ENCODE measurements at regions not wholly inside any gene's neighbourhood (a gene's known extent, or its start where the extent isn't known, plus 50 kb on each side); places are given as distances from the start of the nearest gene placed in this dataset.
"Not testable (repeated sequence)": the region's sequence is repeated elsewhere in the genome, so short reads cannot be mapped to it uniquely, and the experiment has no call there.

DNA sequence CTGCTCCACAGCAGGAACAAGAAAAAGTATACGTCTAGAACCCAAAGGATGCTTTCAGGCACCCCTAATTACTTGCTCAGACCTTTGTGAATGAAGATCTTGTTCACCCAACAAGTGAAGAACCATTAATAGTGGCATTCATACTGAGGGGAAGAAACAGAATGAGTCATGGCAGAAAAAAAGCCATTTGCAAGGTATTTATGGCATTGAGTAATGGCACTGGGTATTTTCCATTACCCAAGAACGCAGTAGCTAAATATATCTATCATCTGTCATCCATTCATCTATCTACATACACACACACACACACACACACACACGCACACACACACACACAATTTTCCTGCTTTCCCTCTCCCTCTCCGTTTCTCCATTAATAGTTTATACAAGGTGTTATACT is 56.4 kb upstream of the XIRP2 start:
- no peak overlapping the region for H3K27ac Mint-ChIP-seq
- H3K27me3 Mint-ChIP-seq: no peaks in the 10 kb centered on the region
- H3K4me1 Mint-ChIP-seq (ENCODE audit: low read depth): no peaks in the 10 kb centered on the region
- no peaks in the 10 kb centered on the region for H3K9me3 Mint-ChIP-seq (ENCODE audit: low read depth)
- no peak overlapping the region for H3K4me3 Mint-ChIP-seq
- H3K36me3 Mint-ChIP-seq: no peaks in the 10 kb centered on the region

DNA sequence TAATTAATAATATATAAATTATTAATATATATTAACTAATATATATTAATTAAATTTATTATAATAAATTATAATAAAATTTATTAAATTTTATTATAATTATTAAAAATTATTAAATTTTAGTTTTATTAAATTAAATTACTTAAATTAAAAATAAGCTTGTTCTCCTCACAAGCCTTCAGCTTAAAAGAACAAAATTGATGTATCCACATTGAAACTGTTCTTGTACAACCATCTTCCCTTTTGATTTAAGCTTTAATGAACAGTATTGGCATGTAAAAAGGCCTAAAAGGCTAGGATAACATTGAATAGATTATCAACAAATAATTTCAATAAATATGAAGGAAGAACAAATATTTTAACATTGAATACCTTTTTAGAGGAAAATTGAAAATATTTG is 62.4 kb upstream of the XIRP2 start:
- Mint-ChIP-seq H3K36me3 (no peaks in the 10 kb centered on the region), H3K27ac (no peak overlapping the region), H3K4me3 (no peak overlapping the region)

DNA sequence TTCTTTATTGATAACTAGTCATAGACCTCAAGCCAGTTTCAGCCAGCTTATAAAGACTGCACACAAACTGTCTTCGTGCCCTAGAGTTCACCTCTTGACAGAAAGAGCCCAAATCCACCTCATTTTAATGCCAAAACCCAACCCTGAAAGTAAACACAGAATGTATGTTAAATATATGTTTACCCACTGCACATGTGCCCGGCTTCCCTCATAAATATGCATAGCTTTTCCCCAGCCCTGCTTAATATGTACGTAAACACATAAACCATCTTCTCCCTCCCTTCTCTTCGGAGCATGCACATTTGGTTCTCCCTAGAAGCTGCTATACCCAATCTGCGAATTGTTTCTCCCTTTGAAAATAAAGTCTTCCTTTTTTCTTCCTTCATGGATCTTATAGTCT is 73.9 kb upstream of the XIRP2 start:
- H3K4me3 Mint-ChIP-seq: no peak overlapping the region
- no peaks in the 10 kb centered on the region for H3K36me3 Mint-ChIP-seq
- H3K9me3 Mint-ChIP-seq (ENCODE audit: low read depth): peaks cover 6% of the 10 kb centered on the region
- H3K4me1 Mint-ChIP-seq (ENCODE audit: low read depth): no peaks in the 10 kb centered on the region
- no peak overlapping the region for H3K27ac Mint-ChIP-seq
- H3K27me3 Mint-ChIP-seq: no peaks in the 10 kb centered on the region

More for the DNA sequence above, 62.4 kb upstream of the XIRP2 start:
- H3K4me1 Mint-ChIP-seq (ENCODE audit: low read depth): no peaks in the 10 kb centered on the region
- no peaks in the 10 kb centered on the region for H3K27me3 Mint-ChIP-seq
- H3K9me3 Mint-ChIP-seq (ENCODE audit: low read depth): no peaks in the 10 kb centered on the region

DNA sequence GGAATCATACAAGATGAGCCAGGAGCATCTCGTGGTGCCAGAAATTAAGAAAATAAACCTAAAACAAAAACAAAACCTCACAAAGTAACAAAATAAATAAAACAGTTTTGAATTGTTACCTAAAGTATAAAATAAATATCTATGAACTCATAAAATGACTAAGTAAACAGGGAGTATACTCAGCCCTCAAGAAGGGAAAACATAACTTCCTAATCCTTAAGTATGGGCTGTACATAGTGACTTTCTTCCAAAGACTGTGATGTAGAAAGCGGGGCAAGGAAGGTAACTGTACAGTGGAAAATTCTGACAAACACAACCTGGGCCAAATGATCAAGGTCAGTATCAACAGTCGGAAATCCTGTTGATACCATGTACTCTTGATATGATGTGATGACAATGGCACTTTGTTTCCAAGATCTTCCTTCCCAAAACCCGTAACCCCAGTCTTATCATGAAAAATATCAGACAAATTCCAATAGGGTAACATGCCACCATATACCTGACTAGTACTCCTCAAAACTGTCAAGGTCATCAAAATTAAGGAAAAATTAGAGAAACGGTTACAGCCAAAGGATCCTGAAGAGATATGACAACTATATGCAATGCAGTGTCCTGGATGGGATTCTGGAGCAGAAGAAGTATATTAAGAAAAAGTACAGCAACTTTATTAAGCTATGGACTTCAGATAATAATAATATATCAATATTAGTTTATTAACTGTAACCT is 76.0 kb upstream of the XIRP2 start:
- H3K27me3 Mint-ChIP-seq: no peaks in the 10 kb centered on the region
- peaks cover 6% of the 10 kb centered on the region for H3K9me3 Mint-ChIP-seq (ENCODE audit: low read depth)

DNA sequence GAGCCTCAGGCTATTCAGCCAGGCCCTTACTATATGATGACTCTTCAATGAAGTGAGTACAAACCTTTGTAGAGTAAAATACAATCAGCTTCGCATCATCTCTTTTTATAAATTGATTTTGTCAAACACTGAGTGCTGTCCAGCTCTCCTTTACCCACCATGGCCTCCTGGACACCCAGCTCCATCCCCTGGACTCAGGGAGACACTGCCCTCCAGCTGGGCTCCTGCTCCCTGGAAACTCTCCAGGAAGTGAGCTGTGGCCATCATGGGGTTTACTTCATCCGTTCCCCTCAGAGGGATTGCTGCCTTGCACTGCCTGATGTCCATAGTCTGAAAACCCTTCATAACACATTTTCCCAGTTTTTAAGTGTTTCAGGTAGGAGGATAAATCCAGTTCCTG is 82.5 kb upstream of the XIRP2 start:
- Mint-ChIP-seq H3K4me1 (ENCODE audit: low read depth) (peaks cover 27% of the 10 kb centered on the region), H3K27ac (no peak overlapping the region), H3K36me3 (no peaks in the 10 kb centered on the region), H3K9me3 (ENCODE audit: low read depth) (no peaks in the 10 kb centered on the region), H3K27me3 (no peaks in the 10 kb centered on the region), H3K4me3 (no peak overlapping the region)

More for the DNA sequence above, 76.0 kb upstream of the XIRP2 start:
- Mint-ChIP-seq H3K4me1 (ENCODE audit: low read depth) (no peaks in the 10 kb centered on the region), H3K36me3 (no peaks in the 10 kb centered on the region), H3K4me3 (no peak overlapping the region), H3K27ac (no peak overlapping the region)

DNA sequence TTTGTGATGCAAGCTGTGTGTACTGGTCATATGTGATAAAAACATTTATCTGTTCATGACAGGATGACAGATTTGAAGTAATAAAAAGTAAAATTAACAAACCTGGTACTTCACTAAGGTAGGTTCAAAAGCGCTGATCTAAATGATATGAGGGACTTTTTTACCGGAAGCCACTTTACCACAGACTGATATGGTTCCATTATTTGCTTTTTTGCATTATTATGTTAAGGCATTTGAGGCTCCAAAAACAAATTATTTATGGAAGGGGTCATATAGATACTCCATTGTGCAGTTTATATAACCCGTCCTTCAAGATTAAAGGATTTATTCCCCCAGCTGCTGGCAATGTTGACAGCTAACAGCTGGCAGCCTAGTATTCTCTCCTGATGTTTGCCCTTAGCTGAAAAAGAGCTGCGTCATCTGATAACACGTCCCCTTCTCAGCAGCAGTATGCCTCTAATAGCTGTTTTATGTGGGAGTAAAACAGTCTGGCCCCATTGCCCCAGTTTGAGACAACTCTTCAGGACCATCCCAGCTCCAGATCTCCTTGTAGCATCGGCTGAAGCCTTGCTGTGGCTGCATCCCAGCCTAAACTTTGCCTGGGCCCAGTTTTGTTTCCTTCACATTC is 84.8 kb upstream of the XIRP2 start:
- Mint-ChIP-seq H3K27ac (peak overlapping the region; percentile 22), H3K4me3 (peak overlapping the region; percentile 44), H3K9me3 (ENCODE audit: low read depth) (no peaks in the 10 kb centered on the region), H3K36me3 (no peaks in the 10 kb centered on the region), H3K27me3 (no peaks in the 10 kb centered on the region), H3K4me1 (ENCODE audit: low read depth) (peaks cover 27% of the 10 kb centered on the region)

DNA sequence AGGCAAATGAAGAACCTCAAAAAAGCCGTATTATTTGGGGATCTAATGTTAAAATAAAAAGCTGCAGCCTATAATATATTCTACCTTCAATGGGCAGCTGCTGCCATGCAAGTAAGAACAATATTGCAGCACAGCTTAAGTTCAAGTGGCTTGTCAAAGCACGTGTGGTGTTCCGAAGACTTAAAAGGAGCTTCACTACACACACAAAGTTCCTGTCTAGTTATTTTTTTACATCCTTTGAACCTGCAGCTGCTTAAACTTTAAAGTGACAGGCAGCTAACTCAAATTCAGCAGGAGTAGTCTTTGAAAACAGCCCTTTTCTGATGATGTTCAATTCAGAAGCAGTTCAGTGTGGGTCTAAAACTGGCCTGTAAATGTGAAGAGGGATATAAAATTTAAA is 85.8 kb upstream of the XIRP2 start:
- H3K36me3 Mint-ChIP-seq: no peaks in the 10 kb centered on the region
- peak overlapping the region; percentile 41 for H3K27ac Mint-ChIP-seq
- H3K4me3 Mint-ChIP-seq: peak overlapping the region; percentile 38
- H3K4me1 Mint-ChIP-seq (ENCODE audit: low read depth): peaks cover 27% of the 10 kb centered on the region
- H3K27me3 Mint-ChIP-seq: no peaks in the 10 kb centered on the region
- no peaks in the 10 kb centered on the region for H3K9me3 Mint-ChIP-seq (ENCODE audit: low read depth)

DNA sequence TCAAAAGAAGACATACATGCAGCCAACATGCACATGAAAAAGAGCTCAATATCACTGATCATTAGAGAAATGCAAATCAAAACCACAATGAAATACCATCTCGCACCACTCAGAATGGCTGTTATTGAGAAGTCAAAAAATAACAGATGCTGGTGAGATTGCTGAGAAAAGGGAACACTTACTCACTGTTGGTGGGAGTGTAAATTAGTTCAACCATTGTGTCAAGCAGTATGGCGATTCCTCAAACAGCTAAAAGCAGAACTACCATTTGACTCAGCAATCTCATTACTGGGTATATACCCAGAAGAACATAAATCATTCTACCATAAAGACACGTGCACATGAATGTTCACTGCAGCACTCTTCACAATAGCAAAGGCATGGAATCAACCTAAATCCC is 95.5 kb upstream of the XIRP2 start:
- H3K36me3 Mint-ChIP-seq: peaks cover 2% of the 10 kb centered on the region
- no peaks in the 10 kb centered on the region for H3K9me3 Mint-ChIP-seq (ENCODE audit: low read depth)
- no peak overlapping the region for H3K4me3 Mint-ChIP-seq
- H3K27ac Mint-ChIP-seq: no peak overlapping the region
- no peaks in the 10 kb centered on the region for H3K4me1 Mint-ChIP-seq (ENCODE audit: low read depth)
- H3K27me3 Mint-ChIP-seq: no peaks in the 10 kb centered on the region

DNA sequence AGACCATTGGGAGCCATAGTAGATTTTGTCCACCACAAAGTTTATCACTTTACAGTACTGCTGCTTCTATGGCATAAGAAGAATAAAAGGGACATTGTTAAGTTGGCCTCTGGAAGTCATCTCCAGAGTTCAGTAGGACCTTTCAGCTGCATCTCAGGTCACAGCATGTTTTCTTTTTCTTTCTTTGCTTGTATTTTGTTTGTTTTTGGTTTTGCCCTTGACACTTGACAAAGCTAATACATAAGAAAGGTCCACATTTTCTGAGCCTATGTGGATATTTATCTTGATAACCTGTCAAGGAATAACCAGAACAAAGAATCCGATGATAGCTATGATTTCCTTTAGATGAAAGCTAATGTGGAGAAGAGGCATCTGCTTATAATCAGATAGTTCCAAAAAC is 101.6 kb upstream of the XIRP2 start:
- Mint-ChIP-seq H3K36me3 (no peaks in the 10 kb centered on the region), H3K27me3 (no peaks in the 10 kb centered on the region), H3K4me1 (ENCODE audit: low read depth) (no peaks in the 10 kb centered on the region), H3K4me3 (no peak overlapping the region), H3K9me3 (ENCODE audit: low read depth) (no peaks in the 10 kb centered on the region), H3K27ac (no peak overlapping the region)

DNA sequence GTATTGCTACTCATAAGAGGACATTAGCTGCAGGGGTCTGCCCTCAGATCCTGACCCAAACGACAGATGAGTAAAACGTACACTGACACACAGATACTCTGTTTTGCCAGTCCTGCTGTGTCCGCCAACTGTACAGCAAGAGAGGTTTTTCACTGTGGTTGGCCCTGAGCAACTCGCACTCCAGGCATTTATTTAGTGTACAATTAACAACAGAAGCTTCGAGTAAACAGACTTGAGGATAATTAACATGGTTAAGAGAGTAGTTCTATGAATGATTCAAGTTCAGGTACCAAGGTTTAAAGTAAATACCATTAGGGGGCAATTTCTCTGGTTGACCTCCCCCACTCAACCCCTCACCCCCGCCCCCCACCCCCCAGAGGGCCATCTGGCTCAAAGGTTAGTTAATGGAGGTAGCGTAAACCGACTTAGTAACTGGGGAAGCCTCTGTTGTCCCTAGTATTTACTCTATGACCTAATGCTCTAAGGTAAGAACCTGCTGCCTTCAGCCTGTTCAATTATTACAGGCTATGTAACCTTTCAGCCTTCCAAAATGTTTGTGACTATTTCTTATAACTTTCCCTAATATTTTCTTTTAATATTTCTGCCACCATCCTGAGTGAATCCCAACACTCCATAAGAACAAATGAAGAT is 103.9 kb upstream of the XIRP2 start:
- Mint-ChIP-seq H3K27me3 (no peaks in the 10 kb centered on the region), H3K27ac (no peak overlapping the region), H3K4me3 (no peak overlapping the region), H3K36me3 (no peaks in the 10 kb centered on the region), H3K9me3 (ENCODE audit: low read depth) (no peaks in the 10 kb centered on the region), H3K4me1 (ENCODE audit: low read depth) (no peaks in the 10 kb centered on the region)

DNA sequence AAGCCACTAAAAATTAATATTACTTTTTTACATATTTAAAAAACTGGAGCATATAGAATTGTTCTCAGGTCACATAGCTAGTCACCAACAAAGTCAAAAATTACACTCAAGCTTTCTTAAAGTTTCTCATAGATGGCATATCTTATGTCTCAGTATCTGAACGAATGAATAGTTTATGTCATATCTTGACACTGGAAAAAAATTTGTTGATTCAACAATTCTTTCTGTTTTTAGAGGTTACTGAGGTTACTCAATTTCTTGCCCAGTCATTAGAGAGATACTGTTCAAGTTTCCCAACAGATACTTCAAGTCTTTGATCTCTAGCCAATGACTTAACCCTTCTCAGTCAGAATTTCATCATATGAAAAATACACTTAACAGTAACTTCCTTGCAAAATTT is 113.1 kb upstream of the XIRP2 start:
- Mint-ChIP-seq H3K36me3 (no peaks in the 10 kb centered on the region), H3K4me1 (ENCODE audit: low read depth) (no peaks in the 10 kb centered on the region), H3K9me3 (ENCODE audit: low read depth) (no peaks in the 10 kb centered on the region), H3K4me3 (no peak overlapping the region), H3K27me3 (no peaks in the 10 kb centered on the region), H3K27ac (no peak overlapping the region)

DNA sequence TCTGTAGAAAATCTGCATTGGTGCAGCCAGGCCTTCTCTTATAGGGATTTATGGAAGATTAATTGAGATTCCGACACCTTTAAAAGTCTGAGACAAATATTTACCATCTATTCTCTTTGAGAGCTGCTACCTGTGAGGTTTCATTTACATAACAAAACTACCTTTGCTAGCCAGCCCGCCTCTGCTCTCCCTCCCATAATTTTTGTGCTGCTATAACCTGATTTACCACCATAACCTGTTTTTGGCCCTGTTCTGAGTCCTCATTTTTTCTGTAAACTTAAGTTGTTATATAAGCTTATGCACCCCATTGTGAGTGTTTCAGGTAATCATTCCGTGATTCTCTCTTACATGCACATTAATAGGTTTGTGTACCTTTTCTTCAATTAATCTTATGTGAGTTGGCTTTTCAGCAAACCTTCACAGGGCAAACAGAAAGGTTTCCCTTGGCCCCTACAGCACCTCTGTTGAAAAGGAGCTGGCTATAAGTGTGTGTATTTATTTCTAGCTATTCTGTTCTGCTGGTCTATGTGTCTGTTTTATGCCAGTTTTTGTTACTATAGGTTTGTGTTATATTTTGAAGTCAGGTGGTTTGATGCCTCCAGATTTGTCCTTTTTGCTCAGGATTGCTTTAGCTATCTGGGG is 114.9 kb upstream of the XIRP2 start:
- Mint-ChIP-seq H3K27ac (no peak overlapping the region), H3K9me3 (ENCODE audit: low read depth) (no peaks in the 10 kb centered on the region), H3K4me1 (ENCODE audit: low read depth) (no peaks in the 10 kb centered on the region), H3K36me3 (no peaks in the 10 kb centered on the region), H3K27me3 (no peaks in the 10 kb centered on the region), H3K4me3 (no peak overlapping the region)

DNA sequence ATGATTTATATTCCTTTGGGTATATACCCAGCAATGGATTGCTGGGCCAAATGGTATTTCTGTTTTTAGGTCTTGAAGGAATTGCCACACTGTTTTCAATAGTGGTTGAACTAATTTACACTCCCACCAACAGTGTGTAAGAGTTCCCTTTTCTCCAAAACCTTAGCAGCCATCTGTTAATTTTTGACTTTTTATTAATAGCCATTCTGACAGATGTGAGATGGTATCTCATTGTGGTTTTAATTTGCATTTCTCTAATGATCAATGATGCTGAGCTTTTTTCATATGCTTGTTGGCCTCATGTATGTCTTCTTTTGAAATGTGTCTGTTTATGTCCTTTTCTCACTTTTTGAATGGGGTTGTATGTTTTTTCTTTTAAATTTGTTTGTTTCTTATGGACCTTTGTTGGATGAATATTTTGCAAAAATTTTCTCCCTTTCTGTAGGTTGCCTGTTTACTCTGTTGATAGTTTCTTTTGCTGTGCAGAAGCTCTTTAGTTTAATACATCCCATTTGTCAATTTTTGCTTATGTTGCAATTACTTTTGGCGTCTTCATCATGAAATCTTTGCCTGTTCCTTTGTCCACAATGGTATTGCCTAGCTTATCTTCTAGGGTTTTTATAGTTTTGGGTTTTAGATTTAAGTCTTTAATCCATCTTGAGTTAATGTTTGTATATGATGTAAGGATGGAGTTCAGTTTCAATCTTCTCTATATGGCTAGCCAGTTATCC is 119.7 kb upstream of the XIRP2 start:
- Mint-ChIP-seq H3K4me1 (ENCODE audit: low read depth) (no peaks in the 10 kb centered on the region), H3K4me3 (no peak overlapping the region), H3K36me3 (no peaks in the 10 kb centered on the region), H3K27ac (no peak overlapping the region), H3K9me3 (ENCODE audit: low read depth) (no peaks in the 10 kb centered on the region), H3K27me3 (no peaks in the 10 kb centered on the region)

DNA sequence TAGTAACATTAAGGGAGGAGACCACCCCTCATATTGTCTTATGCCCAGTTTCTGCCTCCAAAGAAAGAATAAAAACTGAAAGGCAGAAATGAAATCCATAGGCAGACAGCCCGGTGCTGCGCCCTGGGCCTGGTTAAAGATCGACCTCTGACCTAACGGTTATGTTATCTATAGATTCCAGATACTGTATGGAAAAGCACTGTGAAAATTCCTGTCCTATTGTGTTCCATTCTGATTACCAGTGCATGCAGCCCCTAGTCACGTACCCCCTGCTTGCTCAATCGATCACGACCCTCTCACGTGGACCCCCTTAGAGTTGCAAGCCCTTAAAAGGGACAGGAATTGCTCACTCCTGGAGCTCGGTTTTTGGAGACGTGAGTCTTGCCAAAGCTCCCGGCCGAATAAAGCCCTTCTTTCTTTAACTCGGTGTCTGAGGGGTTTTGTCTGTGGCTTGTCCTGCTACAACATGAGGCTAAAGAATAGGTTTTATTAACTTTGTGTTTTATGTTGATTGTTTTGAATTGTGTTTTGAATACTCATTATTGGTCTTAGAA is 121.4 kb upstream of the XIRP2 start:
- not testable (repeated sequence) for H3K4me1 Mint-ChIP-seq (ENCODE audit: low read depth); H3K27me3 Mint-ChIP-seq; H3K36me3 Mint-ChIP-seq; H3K9me3 Mint-ChIP-seq (ENCODE audit: low read depth); H3K4me3 Mint-ChIP-seq; H3K27ac Mint-ChIP-seq
